Activated T-helper 1 cell treated with anti-CD3 and anti-CD28 coated beads, Interleukin-12 subunit alpha, Interleukin-12 subunit beta, Interleukin-2, Interleukin-4 antibody, amounts not matched to agents 30 ng/mL and 10 ng/mL and 1 ng/mL, durations not matched to agents 14 hours and 24 hours and 36 hours (primary cell): ENCODE measurements at regions not wholly inside any gene's neighbourhood (a gene's known extent, or its start where the extent isn't known, plus 50 kb on each side); places are given as distances from the start of the nearest gene placed in this dataset.

Source experiments
- DNase-seq: peaks from one replicate; pipeline ENCODE4 v3.0.0; 2021; ENCODE audit warnings: low spot score
- H3K27ac Mint-ChIP-seq: one replicate; pipeline ENCODE4 v1.8.0; 2021; ENCODE audit warnings: mild to moderate bottlenecking, mixed read lengths
- H3K27me3 Mint-ChIP-seq: one replicate; pipeline ENCODE4 v1.8.0; 2022; ENCODE audit warnings: mild to moderate bottlenecking, moderate library complexity, mixed read lengths; ENCODE audit not compliant: insufficient read depth
- H3K36me3 Mint-ChIP-seq: one replicate; pipeline ENCODE4 v1.8.0; 2021; ENCODE audit warnings: low read depth, mixed read lengths
- H3K4me1 Mint-ChIP-seq: one replicate; pipeline ENCODE4 v1.8.0; 2021; ENCODE audit warnings: low read depth, mixed read lengths
- H3K4me3 Mint-ChIP-seq: one replicate; pipeline ENCODE4 v1.8.0; 2021; ENCODE audit warnings: mild to moderate bottlenecking, moderate library complexity, mixed read lengths
- H3K9me3 Mint-ChIP-seq: one replicate; pipeline ENCODE4 v1.8.0; 2021; ENCODE audit warnings: mixed read lengths
- intact Hi-C: fragments of 100-400 bp; cut with micrococcal nuclease; formaldehyde crosslinking; loops from one replicate; pipeline ENCODE4 v1.15.1; 2024

DNA sequence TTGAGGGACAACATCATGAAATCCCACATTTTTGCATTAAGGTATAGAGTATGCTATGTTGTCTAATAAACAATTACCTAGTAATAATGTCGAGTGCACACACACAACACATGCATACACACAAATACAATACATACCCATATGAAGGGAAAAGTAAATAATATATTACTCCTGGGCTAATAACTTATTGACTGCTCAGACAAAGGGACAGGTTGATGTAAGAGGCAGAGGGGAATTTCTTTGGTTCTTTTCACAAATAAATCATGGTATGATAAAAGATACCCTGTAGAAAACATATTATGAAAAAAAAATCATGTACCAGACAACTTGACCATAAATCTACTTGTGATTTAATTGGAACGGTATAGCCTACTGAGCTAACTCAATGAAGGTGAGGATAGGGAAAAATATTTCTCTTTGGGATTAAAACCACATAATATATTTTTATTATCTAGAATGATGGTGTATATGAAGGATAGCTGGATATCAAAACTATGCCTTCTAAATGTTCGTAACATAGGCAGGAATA is 398.7 kb upstream of the LRRTM4 start:
- H3K27ac Mint-ChIP-seq = no peak overlapping the region
- H3K9me3 Mint-ChIP-seq = peaks cover 22% of the 10 kb centered on the region
- no peak for DNase-seq
- no peaks in the 10 kb centered on the region for H3K4me1 Mint-ChIP-seq
- no peaks in the 10 kb centered on the region for H3K36me3 Mint-ChIP-seq
- no peaks in the 10 kb centered on the region for H3K27me3 Mint-ChIP-seq
- intact Hi-C loops = no loop called here
- no peak overlapping the region for H3K4me3 Mint-ChIP-seq

DNA sequence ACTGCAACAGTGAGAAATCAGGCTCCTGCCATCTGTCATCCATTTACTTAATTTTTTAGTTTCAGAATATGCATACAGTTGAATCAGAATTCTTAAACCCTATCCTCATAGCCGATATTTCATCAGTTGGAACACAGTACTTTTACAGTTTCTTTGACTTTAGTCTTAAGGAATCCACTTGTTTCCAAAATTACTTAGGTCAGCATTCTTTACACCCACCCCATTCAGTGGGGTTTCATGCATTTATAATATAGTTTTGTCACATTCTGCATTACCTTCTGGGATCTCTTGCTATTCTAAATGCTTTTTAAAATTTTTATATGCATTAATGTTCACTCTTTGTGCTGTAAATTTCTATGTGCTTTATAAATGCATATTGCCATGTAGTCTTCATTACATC is 400.4 kb upstream of the LRRTM4 start:
- Mint-ChIP-seq H3K4me3 (no peak overlapping the region), H3K4me1 (no peaks in the 10 kb centered on the region), H3K9me3 (peaks cover 31% of the 10 kb centered on the region), H3K27me3 (no peaks in the 10 kb centered on the region), H3K27ac (no peak overlapping the region), H3K36me3 (no peaks in the 10 kb centered on the region)
- intact Hi-C loops = no loop called here
- DNase-seq = no peak

DNA sequence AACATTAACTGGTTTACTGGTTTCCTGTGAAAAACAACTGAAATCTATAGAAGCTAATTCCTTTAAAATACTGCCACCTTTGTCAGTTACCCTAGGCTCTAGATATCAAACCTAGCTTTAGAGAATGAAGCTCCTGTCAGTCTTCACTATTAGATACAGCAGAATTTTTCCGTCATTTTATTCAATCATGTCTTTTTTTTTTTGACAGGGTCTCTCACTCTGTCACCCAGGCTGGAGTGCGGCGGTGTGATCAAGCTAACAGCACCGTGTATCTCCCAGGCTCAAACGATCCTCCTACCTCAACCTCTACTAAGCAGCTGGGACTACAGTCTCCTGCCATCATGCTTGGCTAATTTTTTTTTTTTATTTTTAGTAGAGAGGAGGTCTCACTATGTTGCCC is 415.2 kb upstream of the LRRTM4 start:
- H3K4me3 Mint-ChIP-seq = no peak overlapping the region
- H3K27me3 Mint-ChIP-seq = no peaks in the 10 kb centered on the region
- peaks cover 5% of the 10 kb centered on the region for H3K9me3 Mint-ChIP-seq
- no peaks in the 10 kb centered on the region for H3K36me3 Mint-ChIP-seq
- no peaks in the 10 kb centered on the region for H3K4me1 Mint-ChIP-seq
- DNase-seq = no peak
- H3K27ac Mint-ChIP-seq = no peak overlapping the region
- intact Hi-C loops = no loop called here

DNA sequence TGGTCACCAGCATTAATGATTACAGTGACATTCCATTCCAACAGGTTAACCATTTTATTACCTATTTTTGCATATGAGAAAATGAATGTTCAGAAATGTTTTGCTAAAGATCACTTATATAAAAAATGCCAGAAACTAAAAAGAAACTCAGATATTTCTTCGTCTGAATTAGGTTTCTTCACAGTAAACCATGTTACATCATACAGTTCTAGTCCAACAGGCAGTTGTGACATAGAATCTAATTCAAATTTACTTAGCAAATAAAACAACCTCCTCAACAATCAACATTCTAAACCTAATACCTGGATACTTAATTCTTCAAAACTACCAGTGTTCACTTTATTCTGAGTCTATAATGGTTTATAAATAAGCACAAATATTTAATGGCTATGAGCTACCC is 416.3 kb upstream of the LRRTM4 start:
- Mint-ChIP-seq H3K27me3 (no peaks in the 10 kb centered on the region), H3K27ac (no peak overlapping the region), H3K9me3 (peaks cover 5% of the 10 kb centered on the region), H3K4me3 (no peak overlapping the region), H3K36me3 (no peaks in the 10 kb centered on the region), H3K4me1 (no peaks in the 10 kb centered on the region)
- intact Hi-C loops = no loop called here
- DNase-seq = no peak

DNA sequence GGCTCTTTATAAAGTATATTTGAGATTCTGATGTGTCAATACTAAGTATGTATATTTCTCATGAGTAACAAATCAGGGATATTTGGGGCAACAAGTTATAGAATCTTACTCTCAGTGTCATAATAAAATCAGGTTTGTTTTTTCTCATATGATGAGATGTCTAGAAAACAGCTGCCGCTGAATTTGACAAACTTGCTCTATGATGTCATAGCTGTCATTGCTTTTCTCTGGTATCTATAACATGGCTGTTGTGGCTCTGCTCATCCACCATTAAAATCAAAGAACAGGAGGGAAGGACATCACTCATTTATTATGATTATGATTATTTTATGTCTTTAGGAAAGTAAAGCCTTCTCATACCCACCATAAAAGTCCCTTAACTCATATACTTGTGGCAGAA is 417.2 kb upstream of the LRRTM4 start:
- H3K4me1 Mint-ChIP-seq = no peaks in the 10 kb centered on the region

DNA sequence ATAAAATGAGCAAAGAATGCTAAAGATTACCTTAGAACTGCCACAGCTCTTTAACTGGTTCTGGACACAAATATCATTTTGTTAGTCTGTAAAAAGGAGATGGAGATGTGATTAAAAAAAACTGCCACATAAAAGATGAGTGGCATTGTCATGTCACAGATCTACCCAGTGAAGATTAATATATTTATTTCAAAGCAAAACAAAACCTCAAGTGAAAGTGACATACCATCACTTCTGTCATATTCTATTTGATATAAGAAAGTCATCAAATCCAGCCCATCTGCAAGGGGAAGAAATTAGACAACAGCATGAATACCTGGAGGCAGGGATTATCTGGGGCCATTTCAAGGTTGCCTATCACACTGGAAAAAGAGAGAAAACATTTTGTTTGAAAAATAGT is 417.6 kb upstream of the LRRTM4 start:
- Mint-ChIP-seq H3K9me3 (peaks cover 6% of the 10 kb centered on the region), H3K27me3 (no peaks in the 10 kb centered on the region), H3K4me1 (no peaks in the 10 kb centered on the region), H3K27ac (no peak overlapping the region), H3K4me3 (no peak overlapping the region), H3K36me3 (no peaks in the 10 kb centered on the region)
- DNase-seq = no peak
- intact Hi-C loops = no loop called here

More for the DNA sequence above, 417.2 kb upstream of the LRRTM4 start:
- H3K4me3 Mint-ChIP-seq = no peak overlapping the region
- no peaks in the 10 kb centered on the region for H3K27me3 Mint-ChIP-seq
- intact Hi-C loops = no loop called here
- H3K36me3 Mint-ChIP-seq = no peaks in the 10 kb centered on the region
- H3K9me3 Mint-ChIP-seq = peaks cover 5% of the 10 kb centered on the region
- no peak overlapping the region for H3K27ac Mint-ChIP-seq
- DNase-seq = no peak

DNA sequence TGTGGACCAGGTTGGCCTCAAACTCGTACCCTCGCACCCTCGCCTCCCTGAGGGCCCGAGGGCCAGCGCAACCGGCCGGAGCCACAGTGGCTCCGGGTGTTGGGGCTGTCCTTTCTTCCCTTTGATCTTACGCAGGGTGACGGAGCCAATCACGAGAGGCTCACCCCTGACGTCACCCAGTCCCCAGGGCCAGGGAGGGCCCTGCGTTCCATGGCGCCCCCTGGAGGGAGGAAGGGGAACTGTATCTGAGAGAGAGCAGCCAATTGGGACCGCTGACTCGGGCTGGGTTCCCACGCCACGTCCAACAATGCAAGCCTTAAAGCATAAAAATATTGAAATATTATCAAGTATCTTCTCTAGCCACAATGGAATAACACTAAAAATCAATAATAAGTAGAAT is 432.8 kb upstream of the LRRTM4 start:
- DNase-seq = no peak
- Mint-ChIP-seq H3K27ac (no peak overlapping the region), H3K27me3 (no peaks in the 10 kb centered on the region), H3K9me3 (peaks cover 42% of the 10 kb centered on the region), H3K4me1 (no peaks in the 10 kb centered on the region), H3K4me3 (no peak overlapping the region), H3K36me3 (no peaks in the 10 kb centered on the region)
- intact Hi-C loops = no loop called here

DNA sequence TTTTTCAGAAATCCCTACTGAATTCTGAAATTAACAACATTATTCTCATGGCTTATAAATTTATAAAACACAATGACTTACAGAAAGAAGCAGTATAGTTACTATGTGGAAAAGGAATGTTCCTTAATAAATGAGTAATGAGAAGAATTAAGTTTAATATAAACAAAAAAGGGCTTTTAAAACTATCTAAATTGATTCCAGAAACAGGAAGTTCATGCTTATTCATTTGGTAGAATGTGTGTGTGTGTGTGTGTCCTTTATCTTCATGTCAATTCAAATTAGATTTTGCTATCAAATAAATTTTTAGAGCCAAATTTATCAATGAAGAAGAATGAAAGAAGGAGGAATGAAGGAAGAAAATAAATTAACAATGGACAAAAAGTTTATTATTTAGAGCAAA is 440.8 kb upstream of the LRRTM4 start:
- peaks cover 31% of the 10 kb centered on the region for H3K9me3 Mint-ChIP-seq
- no peaks in the 10 kb centered on the region for H3K4me1 Mint-ChIP-seq
- no peaks in the 10 kb centered on the region for H3K36me3 Mint-ChIP-seq

DNA sequence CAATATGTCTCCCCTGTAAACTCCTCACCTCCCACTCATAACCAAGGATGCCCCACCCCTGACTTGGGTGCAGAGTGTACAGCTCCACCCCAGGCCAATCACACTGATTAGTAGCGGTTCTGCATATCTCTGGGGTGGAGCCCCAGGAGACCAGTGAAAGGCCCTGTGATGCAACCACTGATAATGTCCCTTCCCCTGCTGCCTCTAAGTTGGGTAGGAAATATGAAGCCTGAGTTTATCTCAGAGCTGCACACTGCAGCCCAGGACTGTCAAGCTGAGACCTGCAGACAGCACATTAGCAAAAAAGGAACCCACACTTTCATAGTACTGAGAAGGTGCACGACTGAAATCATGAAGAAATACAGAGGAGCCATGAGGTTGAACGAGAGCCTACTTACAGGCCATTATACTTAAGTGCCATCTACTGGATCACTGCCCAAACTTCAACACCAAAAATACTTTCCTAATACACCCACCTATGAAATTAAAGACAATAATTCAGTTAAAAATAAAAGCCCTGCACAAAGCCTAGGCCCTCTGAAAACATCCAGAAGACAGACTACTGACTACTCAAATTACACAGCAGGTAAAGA is 455.4 kb upstream of the LRRTM4 start:
- Mint-ChIP-seq H3K4me3 (no peak overlapping the region), H3K36me3 (no peaks in the 10 kb centered on the region), H3K9me3 (peaks cover 27% of the 10 kb centered on the region), H3K27me3 (no peaks in the 10 kb centered on the region), H3K4me1 (no peaks in the 10 kb centered on the region), H3K27ac (no peak overlapping the region)
- intact Hi-C loops = no loop called here
- no peak for DNase-seq

More for the DNA sequence above, 440.8 kb upstream of the LRRTM4 start:
- Mint-ChIP-seq H3K27ac (no peak overlapping the region), H3K4me3 (no peak overlapping the region), H3K27me3 (no peaks in the 10 kb centered on the region)
- no peak for DNase-seq
- intact Hi-C loops = no loop called here

DNA sequence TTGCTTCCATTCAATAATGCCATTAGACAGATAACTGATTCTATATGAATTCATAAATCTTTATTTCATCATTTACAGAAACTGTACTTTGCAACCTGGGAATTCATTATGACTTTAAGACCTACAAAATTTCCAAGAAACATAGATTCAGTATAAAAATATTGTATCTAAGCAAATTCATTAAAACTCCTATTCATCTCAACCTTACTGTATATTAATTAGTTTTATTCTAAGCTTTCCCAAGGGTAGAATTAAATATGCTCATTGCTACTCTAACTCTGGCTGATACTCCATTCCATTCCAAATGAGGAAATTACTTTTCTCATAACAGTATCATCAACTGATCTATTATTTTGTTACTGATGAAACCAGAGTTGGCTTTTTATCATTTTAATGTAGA is 473.0 kb upstream of the LRRTM4 start:
- Mint-ChIP-seq H3K27me3 (no peaks in the 10 kb centered on the region), H3K4me1 (no peaks in the 10 kb centered on the region), H3K36me3 (no peaks in the 10 kb centered on the region), H3K4me3 (no peak overlapping the region), H3K27ac (no peak overlapping the region), H3K9me3 (no peaks in the 10 kb centered on the region)
- intact Hi-C loops = no loop called here
- DNase-seq = no peak

DNA sequence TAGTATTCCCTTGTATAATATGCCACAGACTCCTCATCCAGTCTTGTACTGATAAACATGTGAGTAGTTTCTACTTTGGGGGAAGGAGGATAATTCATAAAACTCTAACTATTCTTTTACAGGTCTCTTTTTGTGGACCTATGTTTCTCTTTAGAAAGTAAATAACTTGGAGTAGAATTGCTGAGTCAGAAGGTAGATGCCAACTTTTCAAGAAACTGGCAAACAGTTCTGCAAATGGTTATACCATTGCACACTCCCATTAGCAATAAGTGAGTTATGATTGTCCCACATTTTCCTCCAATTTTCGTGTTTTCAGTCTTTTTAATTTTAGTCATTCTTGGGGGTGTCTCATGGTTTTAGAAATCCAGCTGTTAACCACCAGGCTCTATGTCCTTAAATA is 477.2 kb upstream of the LRRTM4 start:
- Mint-ChIP-seq H3K27me3 (no peaks in the 10 kb centered on the region), H3K9me3 (peaks cover 7% of the 10 kb centered on the region), H3K36me3 (no peaks in the 10 kb centered on the region), H3K4me3 (no peak overlapping the region), H3K4me1 (no peaks in the 10 kb centered on the region), H3K27ac (no peak overlapping the region)
- intact Hi-C loops = no loop called here
- no peak for DNase-seq

DNA sequence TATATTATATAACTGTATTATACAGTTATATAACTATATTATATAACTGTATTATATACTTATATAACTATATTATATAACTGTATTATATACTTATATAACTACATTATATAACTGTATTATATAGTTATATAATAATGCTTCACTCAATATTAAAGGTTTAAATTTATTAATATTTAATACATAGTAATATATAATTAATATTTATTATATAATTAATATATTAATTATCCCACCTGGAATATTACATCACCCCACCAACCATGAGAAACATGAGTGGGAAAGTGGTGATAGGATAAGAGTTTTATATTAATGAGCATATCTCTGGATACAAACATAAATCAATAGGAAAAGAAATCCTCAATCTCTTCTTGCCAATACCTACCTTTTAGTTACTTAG is 487.1 kb upstream of the LRRTM4 start:
- Mint-ChIP-seq H3K27me3 (no peaks in the 10 kb centered on the region), H3K4me1 (no peaks in the 10 kb centered on the region), H3K27ac (no peak overlapping the region), H3K4me3 (no peak overlapping the region), H3K36me3 (no peaks in the 10 kb centered on the region), H3K9me3 (peaks cover 19% of the 10 kb centered on the region)
- intact Hi-C loops = no loop called here
- no peak for DNase-seq

DNA sequence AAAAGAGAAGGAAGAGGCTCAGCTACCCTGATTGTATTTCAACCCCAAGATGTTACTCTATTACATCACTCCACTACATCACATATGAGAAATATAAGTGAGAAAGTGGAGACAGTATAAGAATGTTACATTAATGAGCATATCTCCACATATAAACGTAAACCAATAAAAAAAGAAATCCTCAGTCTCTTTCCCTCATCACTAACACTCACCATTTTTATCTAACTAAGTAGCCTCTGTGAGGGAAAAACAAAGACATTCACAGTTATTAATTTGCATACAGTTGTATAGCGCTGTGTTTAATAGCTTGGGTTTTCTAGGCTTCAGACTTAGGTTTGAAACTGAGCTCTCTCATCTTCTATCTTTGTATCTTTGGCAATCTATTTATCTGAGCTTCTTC is 489.1 kb upstream of the LRRTM4 start:
- DNase-seq = no peak
- H3K4me3 Mint-ChIP-seq = no peak overlapping the region
- peaks cover 5% of the 10 kb centered on the region for H3K9me3 Mint-ChIP-seq
- no peaks in the 10 kb centered on the region for H3K4me1 Mint-ChIP-seq
- H3K27ac Mint-ChIP-seq = no peak overlapping the region
- no peaks in the 10 kb centered on the region for H3K36me3 Mint-ChIP-seq
- no peaks in the 10 kb centered on the region for H3K27me3 Mint-ChIP-seq
- intact Hi-C loops = no loop called here

DNA sequence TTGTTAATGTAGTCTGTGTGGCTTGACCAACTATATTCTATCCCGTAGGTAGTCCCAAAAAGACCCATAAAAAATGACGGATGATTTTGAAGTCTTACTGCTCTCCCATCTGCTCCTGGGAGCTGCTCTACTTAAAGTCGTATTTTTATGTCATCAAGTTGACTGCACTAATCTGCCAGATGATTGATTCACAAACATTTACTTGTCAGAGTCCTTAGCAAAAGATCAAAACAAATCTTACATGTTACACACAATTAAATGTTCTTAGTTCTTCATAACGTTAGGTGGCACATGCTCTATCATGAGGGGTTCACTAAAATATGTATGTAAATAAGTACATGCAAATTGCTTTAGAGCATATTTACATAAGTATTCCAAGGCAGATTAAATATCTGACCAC is 498.3 kb upstream of the LRRTM4 start:
- no peak overlapping the region for H3K27ac Mint-ChIP-seq
- no peak for DNase-seq
- peaks cover 15% of the 10 kb centered on the region for H3K9me3 Mint-ChIP-seq
- no peaks in the 10 kb centered on the region for H3K27me3 Mint-ChIP-seq
- no peak overlapping the region for H3K4me3 Mint-ChIP-seq
- no peaks in the 10 kb centered on the region for H3K4me1 Mint-ChIP-seq
- H3K36me3 Mint-ChIP-seq = no peaks in the 10 kb centered on the region
- intact Hi-C loops = no loop called here
